Stimulated activated naive CD8-positive, alpha-beta T cell treated with anti-CD3 and anti-CD28 coated beads, Interleukin-15, amount 100 ng/mL, for 72 hours (primary cell): ENCODE measurements at regions not wholly inside any gene's neighbourhood (a gene's known extent, or its start where the extent isn't known, plus 50 kb on each side); places are given as distances from the start of the nearest gene placed in this dataset.
"Not testable (repeated sequence)": the region's sequence is repeated elsewhere in the genome, so short reads cannot be mapped to it uniquely, and the experiment has no call there.

Source experiments
- ATAC-seq: fragments of 150-1000 bp; cut with Tn5 transposase; 2 replicates; pipeline ENCODE4 v1.10.0; 2021; ENCODE audit warnings: mild to moderate bottlenecking, moderate library complexity
- DNase-seq, 2 donors: peaks; one replicate each; pipeline ENCODE4 v3.0.0; 2021 to 2022
- H3K27ac Mint-ChIP-seq, 2 donors: one replicate each; pipeline ENCODE4 v1.8.0; 2022; ENCODE audit warnings: mild to moderate bottlenecking in 2 of 2, mixed read lengths in 2 of 2, moderate library complexity in 2 of 2
- H3K27me3 Mint-ChIP-seq: one replicate; pipeline ENCODE4 v1.8.0; 2022; ENCODE audit warnings: mixed read lengths
- H3K4me1 Mint-ChIP-seq: one replicate; pipeline ENCODE4 v1.8.0; 2022; ENCODE audit warnings: mild to moderate bottlenecking, mixed read lengths
- H3K4me3 Mint-ChIP-seq, 2 donors: one replicate each; pipeline ENCODE4 v1.8.0; 2022; ENCODE audit warnings: mild to moderate bottlenecking in 2 of 2, mixed read lengths in 2 of 2, moderate library complexity in 1 of 2
- H3K9me3 Mint-ChIP-seq, 2 donors: one replicate each; pipeline ENCODE4 v1.8.0; 2022; ENCODE audit warnings: mixed read lengths in 2 of 2

DNA sequence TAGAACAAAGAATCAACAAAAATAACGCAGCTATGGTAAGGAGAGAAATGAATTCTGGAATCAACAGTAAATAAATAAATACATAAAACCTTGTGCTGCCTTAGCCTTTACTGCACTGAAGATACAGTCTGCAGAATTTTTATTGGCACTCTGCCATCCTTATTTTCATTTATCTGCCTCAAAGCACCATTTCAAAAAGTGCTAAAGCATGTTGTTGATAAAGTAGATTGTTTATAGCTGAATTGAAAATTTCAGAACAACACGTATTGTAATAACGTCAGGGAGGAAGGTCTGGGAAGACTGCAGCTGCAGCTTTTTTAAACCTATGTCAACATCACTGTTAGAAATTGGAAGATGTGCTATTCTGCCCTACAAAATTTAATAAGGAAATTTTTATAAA is 787.2 kb downstream of the PLCL1 start:
- Mint-ChIP-seq H3K9me3 (no peaks in the 10 kb centered on the region), H3K4me3 (no peak overlapping the region), H3K4me1 (no peaks in the 10 kb centered on the region), H3K27ac (no peak overlapping the region), H3K27me3 (no peaks in the 10 kb centered on the region)
- DNase-seq, result no peak
- no peak for ATAC-seq

DNA sequence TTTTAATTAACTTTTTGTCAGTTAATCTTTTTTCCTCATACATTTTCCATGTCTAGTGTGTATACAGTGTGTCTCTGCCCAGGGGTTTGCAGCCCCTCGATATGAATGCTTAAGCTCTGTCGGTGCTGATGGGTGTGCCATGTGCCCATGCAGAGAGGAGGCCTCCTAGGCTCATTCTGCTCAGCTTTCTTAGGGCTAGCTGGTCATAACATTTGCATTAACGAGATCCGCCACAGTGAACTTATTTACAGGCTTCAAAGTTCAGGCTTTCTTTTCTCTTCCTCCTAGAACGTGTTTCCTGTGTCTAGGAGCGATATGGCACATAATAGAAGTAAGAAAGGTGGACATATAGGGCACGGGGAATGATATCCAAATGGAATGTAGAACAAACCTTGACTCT is 783.3 kb downstream of the PLCL1 start:
- Mint-ChIP-seq H3K9me3 (no peaks in the 10 kb centered on the region), H3K27ac (no peak overlapping the region), H3K4me1 (no peaks in the 10 kb centered on the region), H3K4me3 (no peak overlapping the region), H3K27me3 (no peaks in the 10 kb centered on the region)
- DNase-seq, result no peak
- no peak for ATAC-seq

DNA sequence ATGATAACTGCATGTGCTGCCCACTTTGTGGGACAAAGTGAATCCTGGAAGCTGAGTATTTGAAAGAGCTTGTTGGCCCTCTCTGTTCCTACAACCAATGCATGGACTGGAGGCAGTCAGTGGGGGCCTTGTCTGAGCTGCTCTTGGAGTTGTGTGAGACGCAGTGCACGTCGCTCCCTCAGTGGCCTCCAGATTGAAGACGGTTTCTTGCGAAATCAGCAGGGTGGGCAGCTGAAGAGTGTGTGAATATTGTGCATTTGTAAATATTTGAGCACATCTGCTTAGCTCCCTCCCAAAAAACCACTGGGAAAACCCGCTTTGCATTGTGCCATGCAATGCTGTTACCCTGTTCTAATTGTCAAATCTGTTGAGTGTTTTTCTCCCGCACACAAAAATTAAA is 782.8 kb downstream of the PLCL1 start:
- H3K27ac Mint-ChIP-seq, result no peak overlapping the region
- no peaks in the 10 kb centered on the region for H3K4me1 Mint-ChIP-seq
- ATAC-seq (no peak), DNase-seq (no peak)
- no peak overlapping the region for H3K4me3 Mint-ChIP-seq
- no peaks in the 10 kb centered on the region for H3K9me3 Mint-ChIP-seq
- H3K27me3 Mint-ChIP-seq, result no peaks in the 10 kb centered on the region

DNA sequence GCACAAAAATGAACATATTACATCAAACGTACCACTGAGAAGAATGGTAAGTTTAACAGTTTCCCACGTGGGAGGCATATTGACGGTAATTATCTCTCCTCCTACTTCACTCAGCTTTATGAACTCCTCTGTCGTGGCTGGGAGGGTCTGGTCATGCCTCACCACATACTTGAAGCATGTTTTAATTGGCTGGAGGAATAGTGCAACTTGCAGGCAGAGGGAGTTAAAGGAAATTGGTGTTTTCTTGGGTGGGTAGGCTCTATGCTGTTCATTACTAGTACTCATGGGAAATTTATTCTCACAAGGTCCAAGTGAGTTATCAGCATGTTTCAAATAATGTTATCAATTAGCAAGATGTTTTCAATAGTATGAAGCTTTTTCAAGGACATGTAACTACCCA is 767.0 kb downstream of the PLCL1 start:
- H3K27me3 Mint-ChIP-seq, result no peaks in the 10 kb centered on the region
- no peaks in the 10 kb centered on the region for H3K9me3 Mint-ChIP-seq

DNA sequence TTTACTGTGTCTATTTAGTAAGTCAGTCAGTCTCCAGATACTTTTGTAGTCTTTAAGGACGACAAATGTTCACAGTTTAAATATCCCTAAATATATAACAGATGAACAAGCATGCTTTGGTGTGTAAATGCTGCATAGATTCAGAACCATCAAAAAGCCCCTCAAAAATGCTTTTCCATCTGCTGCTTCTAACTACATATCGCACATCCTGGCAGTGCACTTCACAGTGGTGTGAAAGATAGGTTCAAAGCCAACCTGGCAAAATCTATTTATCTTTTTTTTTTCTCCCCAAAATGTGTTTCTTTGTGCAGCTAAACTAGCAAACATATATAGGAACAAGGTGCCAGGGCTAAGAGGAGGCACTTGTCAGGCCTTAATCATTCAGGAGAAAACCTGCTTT is 753.8 kb downstream of the PLCL1 start:
- DNase-seq, result no peak
- peaks cover 5 to 16% of the 10 kb centered on the region in 2 donors for H3K9me3 Mint-ChIP-seq
- no peak overlapping the region for H3K4me3 Mint-ChIP-seq
- H3K4me1 Mint-ChIP-seq, result no peaks in the 10 kb centered on the region
- no peaks in the 10 kb centered on the region for H3K27me3 Mint-ChIP-seq
- no peak overlapping the region for H3K27ac Mint-ChIP-seq
- no peak for ATAC-seq

More for the DNA sequence above, 767.0 kb downstream of the PLCL1 start:
- ATAC-seq, result no peak
- no peak for DNase-seq
- no peaks in the 10 kb centered on the region for H3K4me1 Mint-ChIP-seq
- H3K27ac Mint-ChIP-seq, result no peak overlapping the region
- no peak overlapping the region for H3K4me3 Mint-ChIP-seq

DNA sequence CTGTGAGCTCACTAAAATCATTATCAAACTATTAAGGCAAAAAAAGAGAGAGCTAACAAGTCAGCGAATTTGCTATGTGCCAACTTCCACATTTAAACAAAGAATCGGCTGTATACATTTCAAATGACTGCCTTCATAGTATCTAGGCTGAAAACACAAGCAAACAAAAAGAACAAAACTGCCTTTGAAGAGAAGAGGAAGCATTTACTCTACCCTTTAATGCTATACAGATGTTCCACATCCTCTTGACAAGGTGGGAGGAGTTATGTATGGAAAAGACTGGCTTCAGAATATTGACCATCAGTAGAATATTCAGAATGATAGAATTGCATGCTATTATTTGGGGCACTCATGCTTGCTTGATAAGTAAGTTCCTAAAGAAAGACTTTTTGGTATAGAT is 741.7 kb downstream of the PLCL1 start:
- Mint-ChIP-seq H3K27ac (no peak overlapping the region), H3K9me3 (no peaks in the 10 kb centered on the region), H3K4me3 (no peak overlapping the region), H3K27me3 (no peaks in the 10 kb centered on the region), H3K4me1 (no peaks in the 10 kb centered on the region)
- ATAC-seq, result no peak
- DNase-seq, result no peak

DNA sequence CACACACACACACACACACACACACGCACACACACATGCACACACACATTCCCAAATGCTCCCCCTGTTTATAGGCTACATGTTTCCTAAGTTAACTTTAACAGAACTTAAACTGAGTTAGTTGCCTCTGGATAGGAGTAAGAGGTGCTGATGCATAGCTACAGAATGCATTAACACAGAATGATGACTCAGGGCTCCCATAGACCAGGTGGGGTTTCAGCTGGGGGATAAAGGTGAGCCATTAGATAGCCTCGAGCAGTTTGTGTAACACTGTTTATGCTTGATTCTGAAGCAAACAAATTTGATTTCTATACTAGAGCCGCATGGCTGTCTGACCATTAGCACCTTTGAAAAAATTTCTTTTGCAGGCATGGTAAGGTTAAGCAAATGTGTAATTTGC is 741.0 kb downstream of the PLCL1 start:
- DNase-seq, result no peak
- no peak for ATAC-seq
- H3K9me3 Mint-ChIP-seq, result no peaks in the 10 kb centered on the region
- H3K27ac Mint-ChIP-seq, result no peak overlapping the region
- no peak overlapping the region for H3K4me3 Mint-ChIP-seq
- H3K4me1 Mint-ChIP-seq, result no peaks in the 10 kb centered on the region
- H3K27me3 Mint-ChIP-seq, result no peaks in the 10 kb centered on the region

DNA sequence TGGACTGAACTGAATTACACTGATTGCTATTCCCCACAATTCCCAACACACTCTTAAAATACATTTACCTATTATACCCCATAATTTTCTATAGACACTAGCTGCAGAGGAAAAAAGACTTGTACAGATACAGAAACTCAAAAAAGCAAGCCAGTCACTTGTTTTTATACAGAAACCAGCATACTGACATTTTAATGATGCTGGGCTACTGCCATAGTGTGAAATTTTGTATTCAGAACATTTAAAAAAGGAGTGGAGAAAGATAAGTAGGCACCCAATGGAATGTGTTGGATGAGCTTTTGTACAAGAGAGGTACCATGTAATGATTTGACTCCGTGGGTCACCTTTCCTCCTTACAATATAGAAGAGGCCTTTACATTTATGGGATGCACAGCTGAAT is 740.1 kb downstream of the PLCL1 start:
- no peaks in the 10 kb centered on the region for H3K4me1 Mint-ChIP-seq
- H3K27me3 Mint-ChIP-seq, result no peaks in the 10 kb centered on the region
- H3K9me3 Mint-ChIP-seq, result no peaks in the 10 kb centered on the region
- no peak overlapping the region for H3K27ac Mint-ChIP-seq
- ATAC-seq (no peak), DNase-seq (no peak)
- no peak overlapping the region for H3K4me3 Mint-ChIP-seq

DNA sequence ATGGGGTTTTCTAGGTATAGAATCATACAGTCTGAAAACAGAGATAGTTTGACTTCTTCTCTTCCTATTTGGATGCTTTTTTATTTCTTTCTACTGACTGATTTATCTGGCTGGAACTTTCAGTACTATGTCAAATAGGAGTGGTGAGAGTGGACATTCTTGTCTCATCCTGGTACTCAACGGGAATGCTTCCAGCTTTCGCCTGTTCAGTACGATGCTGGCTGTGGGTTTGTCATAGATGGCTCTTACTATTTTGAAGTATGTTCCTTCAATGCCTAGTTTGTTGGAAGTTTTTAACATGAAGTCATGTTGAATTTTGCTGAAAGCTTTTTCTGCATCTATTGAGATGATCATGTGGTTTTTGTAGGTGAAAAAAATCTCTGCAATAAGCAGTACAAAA is 730.4 kb downstream of the PLCL1 start:
- H3K9me3 Mint-ChIP-seq, result no peaks in the 10 kb centered on the region
- H3K27ac Mint-ChIP-seq, result no peak overlapping the region
- H3K4me1 Mint-ChIP-seq, result no peaks in the 10 kb centered on the region
- H3K27me3 Mint-ChIP-seq, result no peaks in the 10 kb centered on the region
- no peak for DNase-seq
- H3K4me3 Mint-ChIP-seq, result no peak overlapping the region
- ATAC-seq, result no peak

DNA sequence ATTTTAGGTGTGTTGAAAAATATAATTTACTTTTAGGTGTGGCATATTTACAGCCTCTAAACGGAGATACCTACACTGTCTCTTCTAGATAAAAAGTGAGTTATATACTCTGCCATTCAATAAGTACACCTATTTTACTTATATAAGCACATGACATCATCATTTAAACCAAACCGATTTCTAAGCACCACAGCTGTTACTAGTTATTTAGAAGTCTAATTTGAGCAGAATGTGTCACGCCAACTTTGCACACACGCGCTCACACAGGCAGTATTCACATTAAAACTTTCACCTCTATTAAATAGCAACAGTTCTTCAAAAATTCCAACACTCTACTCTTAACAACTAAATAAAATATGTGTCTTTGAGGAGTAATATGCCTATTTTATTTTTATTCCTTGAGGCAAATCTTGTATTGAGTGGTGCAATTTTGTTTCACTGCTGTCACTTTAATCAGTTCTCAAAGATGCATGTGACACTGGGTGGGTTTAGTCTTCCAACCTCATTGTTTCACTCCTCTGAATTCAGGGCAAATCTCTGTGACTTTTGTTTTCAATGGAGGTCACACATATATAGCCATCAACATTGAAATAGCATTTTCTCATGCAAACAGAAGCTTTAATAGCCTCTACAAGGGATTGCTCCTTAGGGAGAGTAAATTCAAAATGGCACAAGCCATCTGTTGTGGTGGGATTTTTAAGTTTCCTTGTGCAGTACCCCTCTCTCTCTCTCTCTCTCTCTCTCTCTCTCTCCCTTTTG is 721.0 kb downstream of the PLCL1 start:
- H3K27me3 Mint-ChIP-seq, result peaks cover 7% of the 10 kb centered on the region
- H3K4me3 Mint-ChIP-seq, result no peak overlapping the region
- H3K9me3 Mint-ChIP-seq, result peaks cover 0 to 5% of the 10 kb centered on the region in 2 donors
- ATAC-seq (no peak), DNase-seq (no peak)
- H3K27ac Mint-ChIP-seq, result no peak overlapping the region
- no peaks in the 10 kb centered on the region for H3K4me1 Mint-ChIP-seq

DNA sequence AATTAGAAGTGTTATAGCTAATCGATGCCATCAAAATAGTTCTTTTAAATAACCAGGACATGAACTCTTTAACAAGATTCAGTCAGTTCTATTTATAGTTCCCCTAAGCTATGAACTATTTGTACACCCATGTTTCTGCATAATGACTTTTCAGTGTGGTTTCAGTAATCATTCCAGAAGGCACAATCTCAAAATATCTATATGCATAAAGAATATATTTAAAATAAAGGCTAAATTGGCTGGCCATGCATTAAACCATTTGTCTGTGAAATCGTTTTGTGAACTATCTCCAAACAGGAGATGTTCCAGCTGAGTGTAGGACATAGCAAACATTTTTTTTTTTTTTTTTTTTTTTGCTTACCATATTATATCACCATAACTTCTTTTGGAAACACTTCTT is 719.3 kb downstream of the PLCL1 start:
- ATAC-seq, result no peak
- DNase-seq, result no peak
- Mint-ChIP-seq H3K27me3 (peaks cover 7% of the 10 kb centered on the region), H3K27ac (no peak overlapping the region), H3K4me1 (no peaks in the 10 kb centered on the region), H3K9me3 (no peaks in the 10 kb centered on the region), H3K4me3 (no peak overlapping the region)

DNA sequence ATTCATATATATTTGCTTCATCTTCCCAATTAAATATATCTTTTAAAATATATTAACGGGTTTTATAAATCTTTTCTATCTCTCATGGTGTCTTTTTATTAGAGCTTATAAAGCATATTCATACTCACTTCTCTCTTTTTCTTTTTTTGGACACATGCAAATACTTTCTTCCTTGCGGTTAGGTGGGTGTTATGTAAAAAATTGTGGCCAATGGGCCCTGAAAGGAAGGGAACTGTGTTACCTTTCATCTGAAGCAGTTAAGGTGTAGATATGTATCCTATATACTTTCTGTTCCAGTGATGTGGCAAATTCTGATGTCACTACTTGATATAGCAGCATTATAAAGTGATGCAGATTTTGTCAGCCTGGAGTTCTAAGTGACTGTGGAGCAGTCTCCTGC is 714.5 kb downstream of the PLCL1 start:
- DNase-seq (no peak), ATAC-seq (no peak)
- Mint-ChIP-seq H3K4me1 (no peaks in the 10 kb centered on the region), H3K27ac (no peak overlapping the region), H3K27me3 (no peaks in the 10 kb centered on the region), H3K4me3 (no peak overlapping the region), H3K9me3 (no peaks in the 10 kb centered on the region)

DNA sequence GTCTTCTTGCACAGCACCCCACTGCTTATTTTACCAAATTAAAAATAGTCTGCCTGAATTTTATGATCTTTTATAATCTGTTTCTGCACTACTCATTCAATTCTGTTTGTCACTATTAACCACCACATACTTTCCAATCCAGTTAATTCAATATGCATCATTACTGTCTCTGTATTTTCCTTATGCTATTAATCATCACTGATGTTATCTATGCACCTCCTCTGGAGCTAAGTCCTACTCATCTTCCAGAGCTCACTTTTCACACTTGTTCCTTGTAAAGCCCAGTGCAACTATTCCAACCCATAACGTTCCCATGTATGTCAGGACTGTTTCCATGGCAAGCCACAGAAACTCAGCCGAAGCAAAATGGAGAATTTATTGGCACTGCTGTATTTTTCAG is 713.6 kb downstream of the PLCL1 start:
- DNase-seq, result no peak
- Mint-ChIP-seq H3K27ac (no peak overlapping the region), H3K9me3 (no peaks in the 10 kb centered on the region), H3K4me1 (no peaks in the 10 kb centered on the region), H3K27me3 (no peaks in the 10 kb centered on the region), H3K4me3 (no peak overlapping the region)
- ATAC-seq, result no peak

DNA sequence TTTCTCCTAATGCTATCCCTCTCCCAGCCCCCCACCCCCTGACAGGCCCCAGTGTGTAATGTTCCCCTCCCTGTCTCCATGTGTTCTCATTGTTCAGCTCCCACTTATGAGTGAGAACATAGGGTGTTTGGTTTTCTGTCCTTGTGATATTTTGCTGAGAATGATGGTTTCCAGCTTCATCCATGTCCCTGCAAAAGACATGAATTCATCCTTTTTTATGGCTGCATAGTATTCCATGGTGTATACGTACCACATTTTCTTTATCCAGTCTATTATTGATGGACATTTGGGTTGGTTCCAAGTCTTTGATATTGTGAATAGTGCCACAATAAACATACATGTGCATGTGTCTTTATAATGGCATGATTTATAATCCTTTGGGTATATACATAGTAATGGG is 704.2 kb downstream of the PLCL1 start:
- H3K4me1 Mint-ChIP-seq, H3K27me3 Mint-ChIP-seq, ATAC-seq, H3K4me3 Mint-ChIP-seq, DNase-seq, H3K27ac Mint-ChIP-seq: not testable (repeated sequence)
- peaks cover 5 to 14% of the 10 kb centered on the region in 2 donors for H3K9me3 Mint-ChIP-seq

DNA sequence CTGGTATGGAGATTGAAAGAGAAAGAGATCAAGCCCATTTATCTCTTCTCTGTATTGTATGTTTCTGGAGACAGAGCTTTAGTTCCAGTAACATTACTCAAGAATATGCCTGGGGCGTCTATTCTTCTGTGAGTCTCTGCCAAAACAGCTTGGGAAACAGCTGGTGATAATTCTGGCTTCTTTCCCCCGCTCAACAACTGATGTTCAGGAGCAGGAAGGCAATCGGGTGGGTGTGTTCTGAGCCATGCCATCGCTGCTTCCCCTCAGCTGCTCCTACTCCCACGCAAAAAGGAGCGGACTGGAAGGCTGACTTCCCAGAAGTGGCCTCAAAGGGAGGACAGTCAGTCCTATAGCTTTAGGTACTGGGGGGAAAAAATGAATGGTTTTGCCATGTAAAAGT is 695.1 kb downstream of the PLCL1 start:
- H3K4me1 Mint-ChIP-seq, result no peaks in the 10 kb centered on the region
- no peak for DNase-seq

DNA sequence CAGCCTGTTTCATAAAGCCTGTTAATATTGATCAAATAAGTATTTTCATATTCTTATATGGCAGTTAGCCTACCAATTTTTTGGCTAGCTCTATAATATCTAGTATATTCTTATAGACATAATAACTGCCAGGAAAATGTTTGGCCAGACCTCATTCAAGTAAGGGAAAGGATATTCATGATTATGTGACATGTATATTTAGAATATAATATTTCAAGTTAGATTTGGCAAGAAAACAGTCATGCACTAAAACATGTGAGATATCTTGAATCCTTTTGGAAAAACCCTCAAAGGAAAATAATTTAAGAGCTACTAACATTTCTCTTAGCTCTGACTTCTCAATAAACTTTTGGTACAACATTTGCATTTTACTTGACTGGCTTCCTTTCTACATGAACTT is 694.1 kb downstream of the PLCL1 start:
- H3K9me3 Mint-ChIP-seq, result no peaks in the 10 kb centered on the region

More for the DNA sequence above, 695.1 kb downstream of the PLCL1 start:
- Mint-ChIP-seq H3K9me3 (no peaks in the 10 kb centered on the region), H3K4me3 (no peak overlapping the region), H3K27ac (no peak overlapping the region), H3K27me3 (no peaks in the 10 kb centered on the region)
- ATAC-seq, result no peak

DNA sequence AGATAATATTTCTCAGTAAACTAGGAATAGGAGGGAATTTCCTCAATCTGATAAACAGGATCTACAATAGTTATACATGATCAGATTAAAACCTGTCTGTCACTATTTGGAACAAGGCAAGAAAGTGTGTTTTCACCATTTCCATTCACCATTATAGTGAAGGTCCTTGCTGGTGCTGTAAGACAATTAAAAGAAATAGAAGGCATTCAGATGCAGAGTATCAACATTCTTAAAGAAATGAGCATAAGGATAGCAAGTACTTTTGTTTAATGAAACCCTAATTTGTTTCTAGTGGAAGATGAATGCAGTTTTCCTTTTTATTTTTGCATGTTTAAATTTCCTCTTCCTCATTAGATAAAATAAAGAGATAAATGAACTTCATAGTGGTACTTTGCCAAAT is 693.7 kb downstream of the PLCL1 start:
- no peak for DNase-seq
- Mint-ChIP-seq H3K4me1 (no peaks in the 10 kb centered on the region), H3K27ac (no peak overlapping the region), H3K27me3 (no peaks in the 10 kb centered on the region), H3K9me3 (no peaks in the 10 kb centered on the region), H3K4me3 (no peak overlapping the region)
- no peak for ATAC-seq

More for the DNA sequence above, 694.1 kb downstream of the PLCL1 start:
- no peak overlapping the region for H3K4me3 Mint-ChIP-seq
- ATAC-seq (no peak), DNase-seq (no peak)
- no peaks in the 10 kb centered on the region for H3K27me3 Mint-ChIP-seq
- no peak overlapping the region for H3K27ac Mint-ChIP-seq
- no peaks in the 10 kb centered on the region for H3K4me1 Mint-ChIP-seq
